Thyroid gland (tissue), 4 donors: ENCODE measurements at regions not wholly inside any gene's neighbourhood (a gene's known extent, or its start where the extent isn't known, plus 50 kb on each side); places are given as distances from the start of the nearest gene placed in this dataset.
"Not testable (repeated sequence)": the region's sequence is repeated elsewhere in the genome, so short reads cannot be mapped to it uniquely, and the experiment has no call there.

Experiments
- POLR2A ChIP-seq, 2 donors: fragments of 450-650 bp; IDR thresholded peaks; one replicate each; pipeline ENCODE4 v1.6.1; 2017; ENCODE audit warnings: antibody characterized with exemption in 2 of 2, mild to moderate bottlenecking in 2 of 2, moderate library complexity in 1 of 2
- TF ChIP-seq, protein P1 (sequence below), 6 experiments: fragments of 200-600 bp in 3 of 6; fragments of 450-650 bp in 3 of 6; sonication (generic) in 3 of 6; IDR thresholded peaks; one replicate each; pipeline ENCODE4 v1.5.1; 2016 to 2019; ENCODE audit warnings: antibody characterized with exemption in 6 of 6, mild to moderate bottlenecking in 2 of 6, inconsistent platforms in 1 of 6, moderate library complexity in 1 of 6

DNA sequence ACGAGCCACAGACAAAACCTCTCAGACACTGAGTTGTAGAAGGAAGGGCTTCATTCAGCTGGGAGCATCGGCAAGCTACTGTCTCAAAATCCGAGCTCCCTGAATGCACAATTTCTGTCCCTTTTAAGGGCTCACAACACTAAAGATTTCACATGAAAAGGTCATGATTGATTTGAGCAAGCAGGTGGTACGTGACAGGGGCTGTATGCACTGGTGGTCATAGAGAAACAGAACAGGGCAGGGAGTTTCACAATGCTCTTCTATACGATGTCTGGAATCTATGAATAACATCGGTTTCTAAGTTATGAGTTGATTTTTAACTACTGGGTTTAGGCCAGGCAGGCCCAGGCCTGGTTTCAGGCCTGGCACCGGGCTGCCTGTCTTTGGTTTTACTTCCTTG lies 124.3 kb upstream of the CCNG1 start:
- TF ChIP-seq, protein P1, sequence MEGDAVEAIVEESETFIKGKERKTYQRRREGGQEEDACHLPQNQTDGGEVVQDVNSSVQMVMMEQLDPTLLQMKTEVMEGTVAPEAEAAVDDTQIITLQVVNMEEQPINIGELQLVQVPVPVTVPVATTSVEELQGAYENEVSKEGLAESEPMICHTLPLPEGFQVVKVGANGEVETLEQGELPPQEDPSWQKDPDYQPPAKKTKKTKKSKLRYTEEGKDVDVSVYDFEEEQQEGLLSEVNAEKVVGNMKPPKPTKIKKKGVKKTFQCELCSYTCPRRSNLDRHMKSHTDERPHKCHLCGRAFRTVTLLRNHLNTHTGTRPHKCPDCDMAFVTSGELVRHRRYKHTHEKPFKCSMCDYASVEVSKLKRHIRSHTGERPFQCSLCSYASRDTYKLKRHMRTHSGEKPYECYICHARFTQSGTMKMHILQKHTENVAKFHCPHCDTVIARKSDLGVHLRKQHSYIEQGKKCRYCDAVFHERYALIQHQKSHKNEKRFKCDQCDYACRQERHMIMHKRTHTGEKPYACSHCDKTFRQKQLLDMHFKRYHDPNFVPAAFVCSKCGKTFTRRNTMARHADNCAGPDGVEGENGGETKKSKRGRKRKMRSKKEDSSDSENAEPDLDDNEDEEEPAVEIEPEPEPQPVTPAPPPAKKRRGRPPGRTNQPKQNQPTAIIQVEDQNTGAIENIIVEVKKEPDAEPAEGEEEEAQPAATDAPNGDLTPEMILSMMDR (IDR thresholded peaks at IDR 0.05): not testable (repeated sequence)
- not testable (repeated sequence) for TF ChIP-seq POLR2A (IDR thresholded peaks at IDR 0.05)
